Breast epithelium (tissue), 4 donors: ENCODE measurements at regions not wholly inside any gene's neighbourhood (a gene's known extent, or its start where the extent isn't known, plus 50 kb on each side); places are given as distances from the start of the nearest gene placed in this dataset.

Source experiments
- DNase-seq, 2 donors: peaks; one replicate each; pipeline ENCODE4 v3.0.0-alpha.2; 2019; ENCODE audit warnings: low spot score in 2 of 2
- H3K27ac ChIP-seq, 2 donors: fragments of 200-600 bp; sonication (generic) in 1 of 2; one replicate each; pipeline ENCODE4 v1.5.1; 2016 to 2019; ENCODE audit warnings: mild to moderate bottlenecking in 1 of 2
- H3K27me3 ChIP-seq, 2 donors: fragments of 200-600 bp; sonication (generic) in 1 of 2; one replicate each; pipeline versions ENCODE4 v1.5.1 to v1.6.0; 2017 to 2019; ENCODE audit warnings: control low read depth in 1 of 2, mild to moderate bottlenecking in 1 of 2
- H3K36me3 ChIP-seq: fragments of 200-600 bp; one replicate; pipeline ENCODE4 v1.5.1; 2019
- H3K4me1 ChIP-seq, 2 donors: fragments of 200-600 bp; sonication (generic); one replicate each; pipeline ENCODE4 v1.5.1; 2016 to 2019; ENCODE audit warnings: control low read depth in 1 of 2
- H3K4me3 ChIP-seq, 3 donors: fragments of 200-600 bp; sonication (generic); 1 replicate in 2 of 3; 2 replicates in 1 of 3; pipeline ENCODE4 v1.5.1; 2016 to 2019; ENCODE audit warnings: mild to moderate bottlenecking in 3 of 3, moderate library complexity in 2 of 3
- H3K9me3 ChIP-seq, 2 donors: fragments of 200-600 bp; sonication (generic) in 1 of 2; one replicate each; pipeline ENCODE4 v1.5.1; 2016 to 2019; ENCODE audit warnings: control low read depth in 1 of 2
- CTCF ChIP-seq, 3 donors: fragments of 450-650 bp; IDR thresholded peaks; one replicate each; pipeline ENCODE4 v1.5.1; 2016 to 2017; ENCODE audit warnings: antibody characterized with exemption in 3 of 3, mild to moderate bottlenecking in 3 of 3, moderate library complexity in 3 of 3
- POLR2A ChIP-seq: fragments of 450-650 bp; IDR thresholded peaks from one replicate; pipeline ENCODE4 v1.6.1; 2016; ENCODE audit warnings: antibody characterized with exemption, mild to moderate bottlenecking, moderate library complexity
- POLR2AphosphoS5 ChIP-seq, 3 donors: sonication (generic); formaldehyde crosslinking; IDR thresholded peaks; one replicate each; pipeline ENCODE4 v1.6.1; 2017; ENCODE audit warnings: antibody characterized with exemption in 3 of 3
- intact Hi-C: fragments of 100-400 bp; cut with DNase I; formaldehyde crosslinking; loops from one replicate; pipeline ENCODE4 v1.15.1; 2023; ENCODE audit warnings: low total_unique reads

DNA sequence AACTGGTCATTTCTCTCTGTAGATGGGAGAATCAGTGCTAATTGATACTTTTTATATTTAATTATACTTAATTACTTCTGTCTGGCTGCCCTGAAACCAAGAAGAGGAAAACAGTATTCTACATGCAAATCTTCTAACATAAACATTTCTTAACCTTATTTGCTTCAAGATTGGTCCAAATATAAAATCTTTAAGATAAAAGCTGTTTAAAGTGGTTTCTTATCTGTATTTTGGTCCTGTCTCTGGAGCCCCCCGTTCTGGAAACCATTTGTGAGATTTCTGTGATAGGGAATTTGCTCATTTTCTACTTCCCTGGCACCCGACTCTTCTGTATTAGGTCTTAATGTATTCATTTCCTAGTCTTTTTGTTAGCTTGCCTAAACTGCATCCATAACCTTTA lies 168.6 kb downstream of the RNF144B start:
- intact Hi-C loops, result no loop called here

GRCh38 chr6:18561037-18561750 lies 174.0 kb downstream of the RNF144B start:
- TF ChIP-seq CTCF (IDR thresholded peaks at IDR 0.05), result no peak
- no peak for TF ChIP-seq POLR2A
- no peak for TF ChIP-seq POLR2AphosphoS5 (IDR thresholded peaks at IDR 0.05)
- Histone ChIP-seq H3K27ac (no peak overlapping the region), H3K4me1 (no peaks in the 10 kb centered on the region), H3K9me3 (no peaks in the 10 kb centered on the region), H3K4me3 (no peak overlapping the region), H3K27me3 (no peaks in the 10 kb centered on the region), H3K36me3 (no peaks in the 10 kb centered on the region)
- intact Hi-C loops, result no loop called here
- no peak for DNase-seq

More for the DNA sequence above, 168.6 kb downstream of the RNF144B start:
- Histone ChIP-seq H3K27me3 (no peaks in the 10 kb centered on the region), H3K9me3 (no peaks in the 10 kb centered on the region), H3K4me1 (no peaks in the 10 kb centered on the region), H3K36me3 (no peaks in the 10 kb centered on the region), H3K4me3 (no peak overlapping the region), H3K27ac (no peak overlapping the region)
- DNase-seq, result no peak
- TF ChIP-seq POLR2AphosphoS5 (IDR thresholded peaks at IDR 0.05) (no peak), CTCF (IDR thresholded peaks at IDR 0.05) (no peak), POLR2A (no peak)

DNA sequence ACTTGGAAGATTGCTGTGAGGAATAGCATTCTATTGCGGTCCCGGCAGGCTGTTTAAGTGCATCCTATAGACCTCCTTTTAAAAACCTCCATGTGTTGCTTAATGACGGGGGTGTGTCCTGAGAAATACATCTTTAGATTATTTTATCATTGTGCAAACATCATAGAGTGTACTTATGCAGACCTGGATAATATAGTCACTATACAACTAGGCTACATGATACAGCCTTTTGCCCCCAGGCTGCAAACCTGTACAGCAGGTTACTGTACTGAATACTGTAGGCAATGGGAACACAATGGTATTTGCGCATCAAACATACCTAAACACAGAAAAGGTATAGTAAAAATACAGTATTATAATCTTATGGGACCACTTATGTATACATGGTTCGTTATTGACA lies 175.6 kb downstream of the RNF144B start:
- H3K4me1 ChIP-seq, result no peaks in the 10 kb centered on the region
- no peaks in the 10 kb centered on the region for H3K27me3 ChIP-seq
- intact Hi-C loops, result no loop called here
- no peak for DNase-seq
- no peaks in the 10 kb centered on the region for H3K9me3 ChIP-seq
- H3K36me3 ChIP-seq, result no peaks in the 10 kb centered on the region
- no peak overlapping the region for H3K4me3 ChIP-seq
- TF ChIP-seq POLR2A, result no peak
- TF ChIP-seq CTCF (IDR thresholded peaks at IDR 0.05), result no peak
- TF ChIP-seq POLR2AphosphoS5 (IDR thresholded peaks at IDR 0.05), result no peak
- no peak overlapping the region for H3K27ac ChIP-seq

- H3K27me3 ChIP-seq, result no peaks in the 10 kb centered on the region
- H3K4me3 ChIP-seq, result no peak overlapping the region
- TF ChIP-seq POLR2A (no peak), POLR2AphosphoS5 (IDR thresholded peaks at IDR 0.05) (no peak), CTCF (IDR thresholded peaks at IDR 0.05) (no peak)
- no peaks in the 10 kb centered on the region for H3K36me3 ChIP-seq
- no peak for DNase-seq
- no peaks in the 10 kb centered on the region for H3K9me3 ChIP-seq
- intact Hi-C loops, result no loop called here
- H3K27ac ChIP-seq, result no peak overlapping the region
- no peaks in the 10 kb centered on the region for H3K4me1 ChIP-seq
Measured at GRCh38 chr6:18564775-18565174, 177.6 kb downstream of the RNF144B start.

DNA sequence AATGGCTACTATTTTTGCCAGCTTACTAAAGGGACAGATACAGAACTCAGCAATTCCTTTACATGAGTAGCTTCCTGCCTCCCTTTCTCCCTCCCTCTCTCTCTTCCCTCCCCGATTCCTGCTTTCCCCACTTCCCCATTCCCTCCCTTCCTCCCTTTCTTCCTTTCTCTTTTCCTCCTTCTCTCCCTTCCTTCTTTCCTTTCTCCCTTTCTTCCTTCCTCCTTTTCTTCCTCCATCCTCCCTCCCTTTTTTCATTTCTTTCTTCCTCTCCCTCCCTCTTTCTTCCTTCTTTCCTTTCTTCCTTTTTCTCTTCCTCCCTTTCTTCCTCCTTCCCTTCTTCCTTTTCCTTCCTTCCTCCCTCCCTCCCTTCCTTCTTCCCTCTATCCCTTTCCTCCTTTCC lies 178.1 kb downstream of the RNF144B start:
- TF ChIP-seq POLR2A, result no peak
- no peak for TF ChIP-seq POLR2AphosphoS5 (IDR thresholded peaks at IDR 0.05)
- TF ChIP-seq CTCF (IDR thresholded peaks at IDR 0.05), result no peak
- no peak for DNase-seq
- intact Hi-C loops, result no loop called here
- H3K4me3 ChIP-seq, result no peak overlapping the region
- no peaks in the 10 kb centered on the region for H3K9me3 ChIP-seq
- no peaks in the 10 kb centered on the region for H3K27me3 ChIP-seq
- H3K36me3 ChIP-seq, result no peaks in the 10 kb centered on the region
- no peak overlapping the region for H3K27ac ChIP-seq
- no peaks in the 10 kb centered on the region for H3K4me1 ChIP-seq
